SK-N-SH treated with all-trans-retinoic acid at 6 μM for 48 hours (cell line): ENCODE measurements at regions not wholly inside any gene's neighbourhood (a gene's known extent, or its start where the extent isn't known, plus 50 kb on each side); places are given as distances from the start of the nearest gene placed in this dataset.
"Not testable (repeated sequence)": the region's sequence is repeated elsewhere in the genome, so short reads cannot be mapped to it uniquely, and the experiment has no call there.

Source experiments
- ATAC-seq: fragments of 200-7000 bp; cut with Tn5 transposase; 3 replicates; pipeline ENCODE4 v1.9.1; 2020; ENCODE audit warnings: mild to moderate bottlenecking, moderate library complexity
- ARNTL ChIP-seq: fragments of 450-650 bp; formaldehyde crosslinking; IDR thresholded peaks from 2 replicates; pipeline ENCODE4 v1.5.0; 2020; ENCODE audit warnings: low read depth, mild to moderate bottlenecking, moderate library complexity, borderline replicate concordance
- BACH2 ChIP-seq: fragments of 250-450 bp; sonication (Bioruptor Pico); IDR thresholded peaks from 2 replicates; pipeline ENCODE4 v1.9.0; 2021; ENCODE audit warnings: mild to moderate bottlenecking, borderline replicate concordance
- CREB5 ChIP-seq: fragments of 250-450 bp; sonication (Bioruptor Pico); IDR thresholded peaks from 2 replicates; pipeline ENCODE4 v1.5.1; 2020; ENCODE audit warnings: low read depth, mild to moderate bottlenecking, moderate library complexity
- CSDC2 ChIP-seq: fragments of 250-450 bp; sonication (Bioruptor Pico); IDR thresholded peaks from 2 replicates; pipeline ENCODE4 v1.5.0; 2020; ENCODE audit warnings: mild to moderate bottlenecking, moderate library complexity
- CSRNP3 ChIP-seq: fragments of 250-450 bp; sonication (Bioruptor Pico); IDR thresholded peaks from 2 replicates; pipeline ENCODE4 v1.5.1; 2021; ENCODE audit warnings: mild to moderate bottlenecking, moderate library complexity
- ESRRG ChIP-seq: fragments of 250-450 bp; sonication (Bioruptor Pico); IDR thresholded peaks from 2 replicates; pipeline ENCODE4 v1.6.1; 2021; ENCODE audit warnings: mild to moderate bottlenecking
- ISL1 ChIP-seq: fragments of 250-450 bp; sonication (Bioruptor Pico); IDR thresholded peaks from 2 replicates; pipeline ENCODE4 v2.1.2; 2022; ENCODE audit warnings: mild to moderate bottlenecking, moderate library complexity
- OSR1 ChIP-seq: fragments of 250-450 bp; sonication (Bioruptor Pico); IDR thresholded peaks from 2 replicates; pipeline ENCODE4 v1.8.0; 2022; ENCODE audit warnings: moderate library complexity, mild to moderate bottlenecking, inconsistent platforms
- PATZ1 ChIP-seq: fragments of 250-450 bp; sonication (Bioruptor Pico); IDR thresholded peaks from 2 replicates; pipeline ENCODE4 v1.8.0; 2020; ENCODE audit warnings: mild to moderate bottlenecking, moderate library complexity, borderline replicate concordance
- PPARA ChIP-seq: fragments of 250-450 bp; sonication (Bioruptor Pico); IDR thresholded peaks from 2 replicates; pipeline ENCODE4 v1.5.0; 2020; ENCODE audit warnings: mild to moderate bottlenecking, borderline replicate concordance
- RARB ChIP-seq: fragments of 250-450 bp; sonication (Bioruptor Pico); IDR thresholded peaks from 2 replicates; pipeline ENCODE4 v1.8.0; 2021; ENCODE audit warnings: mild to moderate bottlenecking, moderate library complexity
- SNAI2 ChIP-seq: fragments of 250-450 bp; sonication (Bioruptor Pico); IDR thresholded peaks from 2 replicates; pipeline ENCODE4 v1.5.0; 2020; ENCODE audit warnings: mild to moderate bottlenecking, moderate library complexity
- TCF4 ChIP-seq: fragments of 250-450 bp; sonication (Bioruptor Pico); IDR thresholded peaks from 2 replicates; pipeline ENCODE4 v1.8.0; 2021; ENCODE audit warnings: mild to moderate bottlenecking, moderate library complexity, borderline replicate concordance
- TOX ChIP-seq: fragments of 250-450 bp; sonication (Bioruptor Pico); IDR thresholded peaks from 2 replicates; pipeline ENCODE4 v1.8.0; 2021; ENCODE audit warnings: mild to moderate bottlenecking, moderate library complexity, borderline replicate concordance
- ZC3H10 ChIP-seq: fragments of 250-450 bp; sonication (Bioruptor Pico); IDR thresholded peaks from 2 replicates; pipeline ENCODE4 v1.5.1; 2021; ENCODE audit warnings: mild to moderate bottlenecking, moderate library complexity
- ZNF565 ChIP-seq: fragments of 450-650 bp; formaldehyde crosslinking; conservative IDR thresholded peaks from 2 replicates; pipeline ENCODE4 v1.5.0; 2020; ENCODE audit warnings: low read depth, mild to moderate bottlenecking, moderate library complexity
- ZNF70 ChIP-seq: fragments of 450-650 bp; formaldehyde crosslinking; IDR thresholded peaks from 2 replicates; pipeline ENCODE4 v1.5.0; 2020; ENCODE audit warnings: mild to moderate bottlenecking, moderate library complexity
- ZNF8 ChIP-seq: fragments of 450-650 bp; formaldehyde crosslinking; IDR thresholded peaks from 2 replicates; pipeline ENCODE4 v1.5.0; 2020; ENCODE audit warnings: mild to moderate bottlenecking, moderate library complexity
- TF ChIP-seq, protein P1 (sequence below): fragments of 250-450 bp; sonication (Bioruptor Pico); IDR thresholded peaks from 2 replicates; pipeline ENCODE4 v1.8.0; 2021; ENCODE audit warnings: low read depth, mild to moderate bottlenecking, moderate library complexity, borderline replicate concordance

DNA sequence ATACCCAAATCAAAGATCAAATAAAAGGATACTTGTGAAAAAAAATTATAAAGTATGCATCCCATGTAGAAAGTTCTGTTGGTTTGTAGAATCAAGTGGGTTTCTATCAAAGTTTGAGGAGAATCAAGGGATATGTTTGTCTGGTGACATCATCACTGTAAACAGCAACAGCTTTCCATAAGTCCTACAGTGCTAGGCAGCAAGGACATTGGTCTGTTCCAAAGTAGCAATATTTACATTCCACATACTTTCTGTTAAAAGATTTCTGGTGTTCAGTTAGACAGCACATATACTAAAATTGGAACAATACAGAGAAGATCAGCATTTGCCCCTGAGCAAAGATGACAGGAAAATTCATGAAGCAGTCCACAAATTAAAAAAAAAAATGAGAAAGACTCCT, 683.9 kb downstream of the XPNPEP1 start:
- no peak for ATAC-seq
- TF ChIP-seq ESRRG: no peak
- TF ChIP-seq OSR1 (CRISPR knock-in tag): no peak
- TF ChIP-seq, protein P1, sequence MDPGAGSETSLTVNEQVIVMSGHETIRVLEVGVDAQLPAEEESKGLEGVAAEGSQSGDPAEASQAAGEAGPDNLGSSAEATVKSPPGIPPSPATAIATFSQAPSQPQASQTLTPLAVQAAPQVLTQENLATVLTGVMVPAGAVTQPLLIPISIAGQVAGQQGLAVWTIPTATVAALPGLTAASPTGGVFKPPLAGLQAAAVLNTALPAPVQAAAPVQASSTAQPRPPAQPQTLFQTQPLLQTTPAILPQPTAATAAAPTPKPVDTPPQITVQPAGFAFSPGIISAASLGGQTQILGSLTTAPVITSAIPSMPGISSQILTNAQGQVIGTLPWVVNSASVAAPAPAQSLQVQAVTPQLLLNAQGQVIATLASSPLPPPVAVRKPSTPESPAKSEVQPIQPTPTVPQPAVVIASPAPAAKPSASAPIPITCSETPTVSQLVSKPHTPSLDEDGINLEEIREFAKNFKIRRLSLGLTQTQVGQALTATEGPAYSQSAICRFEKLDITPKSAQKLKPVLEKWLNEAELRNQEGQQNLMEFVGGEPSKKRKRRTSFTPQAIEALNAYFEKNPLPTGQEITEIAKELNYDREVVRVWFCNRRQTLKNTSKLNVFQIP (CRISPR knock-in tag): no peak

- no peak for ATAC-seq
- TF ChIP-seq PATZ1 (CRISPR knock-in tag): no peak
- no peak for TF ChIP-seq RARB (CRISPR knock-in tag)
- no peak for TF ChIP-seq OSR1 (CRISPR knock-in tag)
- TF ChIP-seq SNAI2 (CRISPR knock-in tag): no peak
- no peak for TF ChIP-seq ARNTL (CRISPR knock-in tag)
- no peak for TF ChIP-seq CSDC2 (CRISPR knock-in tag)
- TF ChIP-seq BACH2 (CRISPR knock-in tag): no peak
- no peak for TF ChIP-seq PPARA (CRISPR knock-in tag)
- TF ChIP-seq ZNF565 (CRISPR knock-in tag): no peak
- TF ChIP-seq ZC3H10: no peak
- TF ChIP-seq TCF4 (CRISPR knock-in tag): no peak
- TF ChIP-seq TOX (CRISPR knock-in tag): no peak
- TF ChIP-seq CSRNP3 (CRISPR knock-in tag): no peak
- no peak for TF ChIP-seq CREB5 (CRISPR knock-in tag)
- TF ChIP-seq ZNF8: no peak
- no peak for TF ChIP-seq ZNF70 (CRISPR knock-in tag)
- no peak for TF ChIP-seq ESRRG
- TF ChIP-seq, protein P1 (CRISPR knock-in tag): no peak
Observed at GRCh38 chr10:109237682-109238081, 685.6 kb downstream of the XPNPEP1 start.

DNA sequence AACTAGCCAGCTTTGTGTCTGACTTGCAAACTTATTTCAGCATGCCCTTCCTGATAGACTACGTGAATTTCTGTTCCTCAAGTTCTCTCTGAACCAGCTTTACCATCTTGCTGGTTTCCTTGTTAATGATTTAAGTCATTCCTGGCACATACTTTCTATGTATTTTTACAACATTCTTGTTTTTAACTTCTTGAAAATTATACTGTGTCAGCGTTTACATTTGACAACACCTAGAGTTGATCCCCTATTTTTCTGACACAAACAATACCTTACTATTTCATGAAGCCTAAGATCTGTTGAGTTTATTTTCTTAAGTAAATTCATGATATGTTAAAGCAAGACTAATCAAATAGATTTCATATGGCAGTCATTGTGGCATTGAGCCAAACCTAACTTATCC, 686.3 kb downstream of the XPNPEP1 start:
- ATAC-seq: no peak
- no peak for TF ChIP-seq ESRRG
- no peak for TF ChIP-seq ZNF70 (CRISPR knock-in tag)
- TF ChIP-seq ISL1 (CRISPR knock-in tag): no peak
- no peak for TF ChIP-seq BACH2 (CRISPR knock-in tag)

- ATAC-seq: not testable (repeated sequence)
Observed at GRCh38 chr10:109223533-109223932, 699.8 kb downstream of the XPNPEP1 start.

DNA sequence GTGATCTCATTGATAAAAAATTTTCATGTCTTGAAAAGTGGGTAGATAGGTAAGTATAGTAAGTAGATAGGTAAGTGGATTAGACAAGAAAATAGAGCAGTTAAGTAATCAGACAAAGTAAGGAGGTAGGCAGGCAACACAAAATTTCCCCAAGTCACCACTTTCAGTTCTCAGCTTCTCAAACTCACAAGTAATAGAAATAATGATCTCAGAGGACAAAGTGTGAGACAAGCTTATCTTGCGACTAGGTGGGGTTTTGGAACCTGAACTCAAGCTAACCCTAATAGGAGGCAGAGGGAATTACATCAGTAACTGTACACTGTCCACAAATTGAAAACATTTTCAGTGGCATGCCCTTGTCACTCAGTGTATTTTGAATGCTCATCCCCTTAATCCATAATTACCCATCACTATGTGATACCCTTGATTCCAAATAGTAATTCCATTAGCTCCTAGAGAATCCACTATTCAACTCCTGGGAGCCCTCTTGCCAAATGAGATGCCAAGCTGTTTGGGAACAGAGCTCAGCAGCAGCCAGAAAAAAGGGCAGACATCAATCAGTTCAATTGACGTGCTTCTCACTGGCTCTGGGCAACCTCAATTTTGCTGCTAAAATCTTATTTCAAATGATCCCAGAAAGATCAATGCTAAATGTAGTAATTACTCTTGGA, 703.2 kb downstream of the XPNPEP1 start:
- no peak for TF ChIP-seq PPARA (CRISPR knock-in tag)
- no peak for ATAC-seq
